A549 (cell line): ENCODE measurements at regions not wholly inside any gene's neighbourhood (a gene's known extent, or its start where the extent isn't known, plus 50 kb on each side); places are given as distances from the start of the nearest gene placed in this dataset.

Source experiments
- BCL3 ChIP-seq: fragments of >200 bp; sonication (Bioruptor Twin); formaldehyde crosslinking; IDR thresholded peaks from 3 replicates; pipeline ENCODE4 v1.6.1; 2016
- CEBPB ChIP-seq, 2 experiments: fragments of >200 bp in 1 of 2; sonication (Bioruptor Twin) in 1 of 2; formaldehyde crosslinking in 1 of 2; IDR thresholded peaks; 2 replicates each; pipeline ENCODE4 v1.6.1; 2012 to 2016
- CTCF ChIP-seq: fragments of >200 bp; sonication (Bioruptor Twin); formaldehyde crosslinking; IDR thresholded peaks from 3 replicates; pipeline ENCODE4 v1.5.1; 2016
- EP300 ChIP-seq, 2 experiments: fragments of >200 bp; sonication (Bioruptor Twin); formaldehyde crosslinking; IDR thresholded peaks; 2 replicates in 1 of 2; 3 replicates in 1 of 2; pipeline ENCODE4 v1.6.1; 2016 to 2017
- GATA3 ChIP-seq: IDR thresholded peaks from 2 replicates; pipeline ENCODE4 v1.6.1; 2012; ENCODE audit warnings: borderline replicate concordance
- JUN ChIP-seq, 2 experiments: fragments of >200 bp; sonication (Bioruptor Twin); formaldehyde crosslinking; IDR thresholded peaks; 2 replicates in 1 of 2; 3 replicates in 1 of 2; pipeline ENCODE4 v1.6.1; 2016 to 2017
- NR3C1 ChIP-seq: fragments of >200 bp; sonication (Bioruptor Twin); formaldehyde crosslinking; IDR thresholded peaks from 3 replicates; pipeline ENCODE4 v1.6.1; 2017
- POLR2A ChIP-seq: IDR thresholded peaks from 2 replicates; pipeline ENCODE4 v1.6.1; 2012; ENCODE audit warnings: mild to moderate bottlenecking, low read length
- POLR2AphosphoS2 ChIP-seq: conservative IDR thresholded peaks from 2 replicates; pipeline ENCODE4 v1.6.1; 2012; ENCODE audit warnings: low read length, improper control_type of control experiment, inconsistent platforms
- REST ChIP-seq: fragments of 200-600 bp; sonication (generic); IDR thresholded peaks from 2 replicates; pipeline ENCODE4 v1.6.1; 2016; ENCODE audit warnings: antibody characterized with exemption, mild to moderate bottlenecking, moderate library complexity

- TF ChIP-seq CTCF (no peak), POLR2A (no peak), REST (no peak), JUN (IDR thresholded peaks at IDR 0.05) (no peak), BCL3 (no peak), NR3C1 (no peak), EP300 (IDR thresholded peaks at IDR 0.05) (no peak), POLR2AphosphoS2 (no peak), CEBPB (IDR thresholded peaks at IDR 0.05) (no peak), GATA3 (no peak)
Measured at GRCh38 chr6:14254505-14254904, 136.9 kb downstream of the CD83 start.
